GM12864 (cell line): ENCODE measurements at regions not wholly inside any gene's neighbourhood (a gene's known extent, or its start where the extent isn't known, plus 50 kb on each side); places are given as distances from the start of the nearest gene placed in this dataset.

Experiments
- DNase-seq: peaks from one replicate; pipeline ENCODE4 v3.0.0-alpha.2; 2011; ENCODE audit warnings: low read depth
- H3K4me3 ChIP-seq: 2 replicates; pipeline ENCODE4 v1.5.1; 2011; ENCODE audit warnings: mild to moderate bottlenecking, low read depth, low read length, control low read depth
- TF ChIP-seq, protein P1 (sequence below): IDR thresholded peaks from 2 replicates; pipeline ENCODE4 v1.5.1; 2011; ENCODE audit warnings: low read depth, mild to moderate bottlenecking, moderate library complexity, low read length, control low read depth, inconsistent platforms; ENCODE audit errors: missing control alignments

DNA sequence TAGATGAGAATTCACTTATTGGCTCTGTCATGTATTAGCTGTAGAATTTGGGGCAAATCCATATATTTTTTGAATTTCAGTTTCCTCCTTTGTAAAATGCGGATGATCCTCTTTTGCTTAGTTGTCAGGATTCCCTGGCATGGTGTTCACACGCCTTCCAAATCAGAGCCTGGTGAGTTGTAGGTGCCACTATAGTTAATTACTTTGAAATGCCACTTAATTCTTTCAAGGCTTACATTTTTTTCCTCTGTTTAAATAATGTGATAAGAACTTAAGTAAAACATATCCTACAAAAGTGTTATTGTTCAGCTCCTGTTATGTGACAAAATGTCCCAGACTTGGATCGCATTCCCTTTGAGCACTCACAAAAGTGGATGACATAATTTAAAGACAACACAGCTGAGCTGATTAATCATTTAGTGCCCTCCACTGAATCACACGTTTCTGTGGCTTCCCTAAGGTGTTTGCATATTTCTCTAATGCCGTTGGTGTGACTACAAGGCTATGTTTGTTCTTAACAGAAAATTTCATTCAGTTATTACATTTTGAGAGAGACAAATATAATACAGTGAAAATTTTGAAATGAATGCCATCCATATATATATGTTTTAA is 471.2 kb upstream of the CHST9 start:
- TF ChIP-seq, protein P1, sequence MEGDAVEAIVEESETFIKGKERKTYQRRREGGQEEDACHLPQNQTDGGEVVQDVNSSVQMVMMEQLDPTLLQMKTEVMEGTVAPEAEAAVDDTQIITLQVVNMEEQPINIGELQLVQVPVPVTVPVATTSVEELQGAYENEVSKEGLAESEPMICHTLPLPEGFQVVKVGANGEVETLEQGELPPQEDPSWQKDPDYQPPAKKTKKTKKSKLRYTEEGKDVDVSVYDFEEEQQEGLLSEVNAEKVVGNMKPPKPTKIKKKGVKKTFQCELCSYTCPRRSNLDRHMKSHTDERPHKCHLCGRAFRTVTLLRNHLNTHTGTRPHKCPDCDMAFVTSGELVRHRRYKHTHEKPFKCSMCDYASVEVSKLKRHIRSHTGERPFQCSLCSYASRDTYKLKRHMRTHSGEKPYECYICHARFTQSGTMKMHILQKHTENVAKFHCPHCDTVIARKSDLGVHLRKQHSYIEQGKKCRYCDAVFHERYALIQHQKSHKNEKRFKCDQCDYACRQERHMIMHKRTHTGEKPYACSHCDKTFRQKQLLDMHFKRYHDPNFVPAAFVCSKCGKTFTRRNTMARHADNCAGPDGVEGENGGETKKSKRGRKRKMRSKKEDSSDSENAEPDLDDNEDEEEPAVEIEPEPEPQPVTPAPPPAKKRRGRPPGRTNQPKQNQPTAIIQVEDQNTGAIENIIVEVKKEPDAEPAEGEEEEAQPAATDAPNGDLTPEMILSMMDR, result no peak
- DNase-seq, result no peak
- no peak overlapping the region for H3K4me3 ChIP-seq

DNA sequence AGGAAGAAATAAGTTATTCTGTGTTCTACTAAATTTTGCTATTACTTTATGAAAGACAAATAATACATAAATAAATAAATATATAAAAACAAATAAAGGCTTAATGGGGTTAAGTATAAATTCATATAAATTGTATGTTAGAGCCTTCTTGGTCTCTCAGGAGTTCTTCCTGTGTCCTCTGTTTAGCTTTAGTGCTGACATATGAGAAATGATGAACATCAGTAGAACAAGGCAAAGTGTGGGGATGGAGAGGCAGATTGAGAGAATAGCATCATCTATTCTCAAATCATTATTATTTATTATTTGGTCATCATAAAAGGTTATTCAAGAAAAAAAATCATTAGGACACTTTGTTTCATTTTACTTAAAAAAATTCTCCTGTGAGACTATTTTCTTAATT is 468.1 kb upstream of the CHST9 start:
- H3K4me3 ChIP-seq, result no peak overlapping the region
- TF ChIP-seq, protein P1, result no peak
- no peak for DNase-seq

DNA sequence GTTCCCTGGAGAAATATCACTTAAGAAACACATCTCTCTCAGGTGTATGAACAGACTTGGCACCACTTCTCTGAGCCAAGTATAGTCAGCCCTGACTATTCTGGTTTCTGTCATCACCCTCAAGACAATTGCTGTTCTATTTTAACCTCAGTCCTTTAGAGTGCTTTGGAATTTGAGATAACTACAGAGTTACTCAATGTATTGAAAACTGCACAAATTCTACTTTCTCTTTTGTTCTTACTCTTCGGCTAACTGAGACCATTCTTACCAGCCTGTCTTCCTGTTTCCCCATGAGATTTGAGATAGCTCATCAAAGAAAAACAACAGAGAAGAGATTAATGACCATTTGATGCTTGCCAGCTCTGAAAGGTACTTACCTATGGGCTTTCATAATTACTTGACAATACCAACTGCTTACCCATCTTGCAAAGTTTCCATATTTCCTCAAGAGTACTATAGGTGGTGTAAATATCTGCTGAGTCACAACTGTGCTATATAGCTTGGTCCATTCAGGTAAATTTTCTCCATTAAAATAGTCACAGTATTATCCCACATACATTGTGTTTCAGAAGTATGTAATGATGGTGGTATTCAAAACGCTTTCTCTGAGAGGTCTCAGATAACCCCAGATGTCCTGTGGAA is 467.5 kb upstream of the CHST9 start:
- no peak for DNase-seq
- no peak overlapping the region for H3K4me3 ChIP-seq
- TF ChIP-seq, protein P1, result no peak

DNA sequence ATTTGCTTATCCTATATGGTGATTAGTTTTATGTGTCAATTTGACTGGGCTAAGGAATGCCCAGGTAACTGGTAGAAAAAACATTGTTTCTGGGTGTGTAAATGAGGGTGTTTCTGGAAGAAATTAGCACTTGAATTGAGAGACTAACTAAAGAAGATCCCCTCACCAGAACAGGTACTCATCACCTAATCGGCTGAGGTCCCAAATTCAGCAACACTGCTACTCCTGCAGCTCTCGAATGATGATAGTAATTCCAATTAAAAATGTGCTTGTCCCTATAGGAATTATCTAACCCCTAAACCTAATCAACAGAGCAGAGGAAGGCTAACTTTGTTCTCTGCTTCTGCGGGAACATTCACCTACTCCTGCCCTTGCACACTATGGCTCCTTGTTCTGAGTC is 464.5 kb upstream of the CHST9 start:
- no peak for DNase-seq
- H3K4me3 ChIP-seq, result no peak overlapping the region
- TF ChIP-seq, protein P1, result no peak

DNA sequence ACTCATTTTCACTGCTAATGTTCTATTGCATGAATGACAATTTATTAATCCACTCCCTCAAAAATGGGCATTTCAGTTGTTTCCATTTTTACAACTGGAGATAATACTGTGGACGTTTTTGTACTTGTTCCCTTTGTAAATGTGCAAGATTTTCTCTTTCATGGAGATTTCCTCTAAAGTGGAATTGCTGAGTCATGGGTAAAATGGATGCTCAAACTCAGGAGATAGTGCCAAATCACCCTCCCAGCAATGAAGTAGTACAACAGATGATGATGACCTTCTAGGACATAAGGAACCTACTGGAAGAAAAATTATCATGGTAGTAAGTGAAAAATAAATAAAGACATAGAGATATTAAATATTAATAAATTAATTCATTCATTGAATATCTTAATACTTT is 460.8 kb upstream of the CHST9 start:
- TF ChIP-seq, protein P1, result no peak
- no peak for DNase-seq
- no peak overlapping the region for H3K4me3 ChIP-seq

DNA sequence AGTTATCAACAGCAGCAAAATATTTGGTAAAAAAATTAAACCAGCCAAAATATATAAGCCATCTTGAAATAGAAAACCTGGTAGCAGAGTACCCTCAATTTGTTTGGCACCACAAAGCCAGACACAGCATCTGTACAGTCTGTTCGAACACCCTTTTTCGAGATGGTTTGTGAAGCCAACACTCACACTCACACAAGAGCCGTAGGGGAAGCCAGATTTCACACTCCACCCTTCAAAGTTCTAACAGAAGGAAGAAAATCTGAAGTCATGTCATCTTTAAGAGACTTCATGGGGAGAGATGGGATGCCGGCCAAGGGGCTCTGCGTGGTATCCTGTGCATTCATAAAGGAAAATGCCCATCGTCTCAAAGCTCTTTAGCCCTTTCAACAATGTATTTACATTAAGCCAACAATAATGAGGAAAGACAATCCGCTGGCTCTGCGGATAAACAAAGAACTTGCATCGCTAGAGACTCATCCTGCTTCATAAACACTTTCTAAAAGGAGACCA is 451.5 kb upstream of the CHST9 start:
- H3K4me3 ChIP-seq, result no peak overlapping the region
- TF ChIP-seq, protein P1, result no peak
- no peak for DNase-seq

DNA sequence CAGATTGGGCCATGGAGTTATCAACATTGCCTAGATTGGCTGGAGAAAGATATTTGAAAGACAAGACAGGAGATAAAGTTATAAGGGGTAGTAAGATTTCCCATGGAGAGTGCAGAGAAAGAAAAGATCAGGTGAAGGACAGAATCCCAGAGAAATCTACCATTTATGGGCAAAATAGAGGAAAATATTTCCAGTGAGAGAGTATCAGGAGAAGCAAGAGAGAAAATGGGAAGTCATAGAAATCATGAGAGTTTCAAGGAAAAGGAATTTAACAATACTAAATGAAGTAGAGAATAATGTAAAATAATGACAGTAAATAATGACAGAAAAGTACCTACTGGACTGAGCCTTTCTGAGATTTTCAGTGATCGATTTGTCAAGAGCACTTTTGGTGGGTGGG is 447.6 kb upstream of the CHST9 start:
- TF ChIP-seq, protein P1, result no peak
- H3K4me3 ChIP-seq, result no peak overlapping the region
- DNase-seq, result no peak
